DOHH2 (cell line): ENCODE measurements at regions not wholly inside any gene's neighbourhood (a gene's known extent, or its start where the extent isn't known, plus 50 kb on each side); places are given as distances from the start of the nearest gene placed in this dataset.

Experiments
- H3F3A ChIP-seq: fragments of 200-600 bp; sonication (generic), shearing (Covaris generic); 2 replicates; pipeline ENCODE4 v1.6.0; 2016; ENCODE audit warnings: antibody characterized with exemption, mild to moderate bottlenecking; ENCODE audit not compliant: control insufficient read depth, insufficient read depth
- H3K27ac ChIP-seq: fragments of 200-600 bp; sonication (generic); 2 replicates; pipeline ENCODE4 v1.5.1; 2014; ENCODE audit warnings: low read depth, mild to moderate bottlenecking, low read length, moderate library complexity
- H3K27me3 ChIP-seq: fragments of 200-600 bp; sonication (generic); 2 replicates; pipeline ENCODE4 v1.6.1; 2014; ENCODE audit warnings: mild to moderate bottlenecking, low read length, mixed read lengths; ENCODE audit not compliant: control insufficient read depth
- H3K36me3 ChIP-seq: fragments of 200-600 bp; sonication (generic); 2 replicates; pipeline ENCODE4 v1.6.1; 2014; ENCODE audit warnings: mild to moderate bottlenecking, low read length, moderate library complexity, mixed read lengths; ENCODE audit not compliant: control insufficient read depth
- H3K4me1 ChIP-seq: fragments of 200-600 bp; sonication (generic); 2 replicates; pipeline ENCODE4 v1.6.1; 2014; ENCODE audit warnings: mild to moderate bottlenecking, low read length, mixed read lengths; ENCODE audit not compliant: control insufficient read depth
- H3K4me2 ChIP-seq: fragments of 200-600 bp; sonication (generic); 2 replicates; pipeline ENCODE4 v1.6.0; 2014; ENCODE audit warnings: mild to moderate bottlenecking, low read length, moderate library complexity
- H3K4me3 ChIP-seq: fragments of 200-600 bp; sonication (generic); 2 replicates; pipeline ENCODE4 v1.5.1; 2014; ENCODE audit warnings: mild to moderate bottlenecking, low read length, mixed read lengths
- H3K79me2 ChIP-seq: fragments of 200-600 bp; sonication (generic); 2 replicates; pipeline ENCODE4 v1.6.1; 2014; ENCODE audit warnings: mild to moderate bottlenecking, low read length, mixed read lengths; ENCODE audit not compliant: control insufficient read depth
- H3K9me2 ChIP-seq: fragments of 200-600 bp; sonication (generic); replicated peaks from 2 replicates; pipeline ENCODE4 v1.6.1; 2014; ENCODE audit warnings: mild to moderate bottlenecking, low read length, mixed read lengths; ENCODE audit not compliant: control insufficient read depth
- H3K9me3 ChIP-seq: fragments of 200-600 bp; sonication (generic); 2 replicates; pipeline ENCODE4 v1.6.1; 2014; ENCODE audit warnings: antibody characterized with exemption, low read length, mixed read lengths; ENCODE audit not compliant: control insufficient read depth, insufficient read depth
- H4K20me1 ChIP-seq: fragments of 200-600 bp; sonication (generic); 2 replicates; pipeline ENCODE4 v1.6.0; 2014; ENCODE audit warnings: low read depth, mild to moderate bottlenecking, antibody characterized with exemption, low read length, moderate library complexity; ENCODE audit not compliant: control insufficient read depth, insufficient read depth
- EZH2phosphoT487 ChIP-seq: fragments of 200-600 bp; sonication (generic); IDR thresholded peaks from 2 replicates; pipeline ENCODE4 v1.6.1; 2017; ENCODE audit warnings: borderline replicate concordance, mild to moderate bottlenecking, antibody characterized with exemption, low read length, moderate library complexity, mixed read lengths
- TF ChIP-seq, protein P1 (sequence below): fragments of 200-600 bp; sonication (generic); IDR thresholded peaks from one replicate; pipeline ENCODE4 v1.5.1; 2014; ENCODE audit warnings: antibody characterized with exemption, mild to moderate bottlenecking, low read depth, low read length; ENCODE audit not compliant: poor library complexity, severe bottlenecking

GRCh38 chr1:47682786-47683350 is 245.0 kb downstream of the FOXD2 start:
- peaks cover 9% of the 10 kb centered on the region; the same call in 1 of the 2 replicates for H3K27me3 ChIP-seq
- H3K79me2 ChIP-seq, result no peaks in the 10 kb centered on the region
- no peak overlapping the region for H3K27ac ChIP-seq
- no peaks in the 10 kb centered on the region for H3K36me3 ChIP-seq
- no peak overlapping the region for H3K4me2 ChIP-seq
- no peaks in the 10 kb centered on the region for H3F3A ChIP-seq
- H3K4me3 ChIP-seq, result no peak overlapping the region
- no peaks in the 10 kb centered on the region for H3K4me1 ChIP-seq
- no peaks in the 10 kb centered on the region for H3K9me2 ChIP-seq
- TF ChIP-seq, protein P1, sequence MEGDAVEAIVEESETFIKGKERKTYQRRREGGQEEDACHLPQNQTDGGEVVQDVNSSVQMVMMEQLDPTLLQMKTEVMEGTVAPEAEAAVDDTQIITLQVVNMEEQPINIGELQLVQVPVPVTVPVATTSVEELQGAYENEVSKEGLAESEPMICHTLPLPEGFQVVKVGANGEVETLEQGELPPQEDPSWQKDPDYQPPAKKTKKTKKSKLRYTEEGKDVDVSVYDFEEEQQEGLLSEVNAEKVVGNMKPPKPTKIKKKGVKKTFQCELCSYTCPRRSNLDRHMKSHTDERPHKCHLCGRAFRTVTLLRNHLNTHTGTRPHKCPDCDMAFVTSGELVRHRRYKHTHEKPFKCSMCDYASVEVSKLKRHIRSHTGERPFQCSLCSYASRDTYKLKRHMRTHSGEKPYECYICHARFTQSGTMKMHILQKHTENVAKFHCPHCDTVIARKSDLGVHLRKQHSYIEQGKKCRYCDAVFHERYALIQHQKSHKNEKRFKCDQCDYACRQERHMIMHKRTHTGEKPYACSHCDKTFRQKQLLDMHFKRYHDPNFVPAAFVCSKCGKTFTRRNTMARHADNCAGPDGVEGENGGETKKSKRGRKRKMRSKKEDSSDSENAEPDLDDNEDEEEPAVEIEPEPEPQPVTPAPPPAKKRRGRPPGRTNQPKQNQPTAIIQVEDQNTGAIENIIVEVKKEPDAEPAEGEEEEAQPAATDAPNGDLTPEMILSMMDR, result no peak
- TF ChIP-seq EZH2phosphoT487, result no peak
- H4K20me1 ChIP-seq, result no peaks in the 10 kb centered on the region
- H3K9me3 ChIP-seq, result no peaks in the 10 kb centered on the region

- Histone ChIP-seq H3K79me2 (no peaks in the 10 kb centered on the region), H3K9me3 (no peaks in the 10 kb centered on the region), H4K20me1 (no peaks in the 10 kb centered on the region), H3K27me3 (peaks cover 9% of the 10 kb centered on the region; the same call in 1 of the 2 replicates), H3K27ac (no peak overlapping the region), H3K36me3 (no peaks in the 10 kb centered on the region), H3K9me2 (no peaks in the 10 kb centered on the region), H3K4me1 (no peaks in the 10 kb centered on the region), H3K4me3 (no peak overlapping the region), H3K4me2 (no peak overlapping the region), H3F3A (no peaks in the 10 kb centered on the region)
- TF ChIP-seq EZH2phosphoT487, result no peak
- TF ChIP-seq, protein P1, result no peak
These were observed 245.6 kb downstream of the FOXD2 start for GRCh38 chr1:47683401-47683800.

DNA sequence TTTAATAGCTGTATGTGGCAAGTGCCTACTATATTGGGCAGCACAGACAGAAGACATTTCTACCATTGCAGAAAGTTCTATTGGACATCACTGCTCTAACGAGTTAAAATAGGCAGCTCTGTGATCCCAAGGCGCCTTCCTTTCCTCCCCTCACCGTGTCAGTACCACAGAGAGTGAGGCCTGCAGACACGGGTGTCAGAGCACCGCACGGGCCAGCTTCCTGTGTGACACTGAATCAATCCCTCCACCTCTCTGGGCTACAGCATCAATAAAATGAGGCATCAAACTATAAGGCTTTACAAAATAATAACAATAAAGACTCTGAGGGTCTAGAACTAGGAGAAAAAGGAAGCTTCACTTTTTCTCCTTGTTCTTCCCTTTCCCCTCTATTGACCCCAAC is 246.7 kb downstream of the FOXD2 start:
- H3K4me3 ChIP-seq, result no peak overlapping the region
- H3K27ac ChIP-seq, result no peak overlapping the region
- H3K9me2 ChIP-seq, result no peaks in the 10 kb centered on the region
- H3K36me3 ChIP-seq, result no peaks in the 10 kb centered on the region
- H3K4me2 ChIP-seq, result no peak overlapping the region
- no peaks in the 10 kb centered on the region for H3K79me2 ChIP-seq
- no peak for TF ChIP-seq EZH2phosphoT487
- TF ChIP-seq, protein P1, result no peak
- no peaks in the 10 kb centered on the region for H3K4me1 ChIP-seq
- no peaks in the 10 kb centered on the region for H3K9me3 ChIP-seq
- peaks cover 11% of the 10 kb centered on the region; the same call in 1 of the 2 replicates for H3K27me3 ChIP-seq
- H4K20me1 ChIP-seq, result no peaks in the 10 kb centered on the region
- no peaks in the 10 kb centered on the region for H3F3A ChIP-seq
